ENCODE measurements at regions not wholly inside any gene's neighbourhood (a gene's known extent, or its start where the extent isn't known, plus 50 kb on each side); places are given as distances from the start of the nearest gene placed in this dataset.

- H3K36me3 ChIP-seq (ENCODE audit: control insufficient read depth, insufficient read depth, low read length) = no peaks in the 10 kb centered on the region
- BruUV-seq (replicated peaks) = no TSS peak
- no peak for TF ChIP-seq POLR2AphosphoS5 (IDR thresholded peaks at IDR 0.05; ENCODE audit: low read depth, low read length)
- TF ChIP-seq, protein P1, sequence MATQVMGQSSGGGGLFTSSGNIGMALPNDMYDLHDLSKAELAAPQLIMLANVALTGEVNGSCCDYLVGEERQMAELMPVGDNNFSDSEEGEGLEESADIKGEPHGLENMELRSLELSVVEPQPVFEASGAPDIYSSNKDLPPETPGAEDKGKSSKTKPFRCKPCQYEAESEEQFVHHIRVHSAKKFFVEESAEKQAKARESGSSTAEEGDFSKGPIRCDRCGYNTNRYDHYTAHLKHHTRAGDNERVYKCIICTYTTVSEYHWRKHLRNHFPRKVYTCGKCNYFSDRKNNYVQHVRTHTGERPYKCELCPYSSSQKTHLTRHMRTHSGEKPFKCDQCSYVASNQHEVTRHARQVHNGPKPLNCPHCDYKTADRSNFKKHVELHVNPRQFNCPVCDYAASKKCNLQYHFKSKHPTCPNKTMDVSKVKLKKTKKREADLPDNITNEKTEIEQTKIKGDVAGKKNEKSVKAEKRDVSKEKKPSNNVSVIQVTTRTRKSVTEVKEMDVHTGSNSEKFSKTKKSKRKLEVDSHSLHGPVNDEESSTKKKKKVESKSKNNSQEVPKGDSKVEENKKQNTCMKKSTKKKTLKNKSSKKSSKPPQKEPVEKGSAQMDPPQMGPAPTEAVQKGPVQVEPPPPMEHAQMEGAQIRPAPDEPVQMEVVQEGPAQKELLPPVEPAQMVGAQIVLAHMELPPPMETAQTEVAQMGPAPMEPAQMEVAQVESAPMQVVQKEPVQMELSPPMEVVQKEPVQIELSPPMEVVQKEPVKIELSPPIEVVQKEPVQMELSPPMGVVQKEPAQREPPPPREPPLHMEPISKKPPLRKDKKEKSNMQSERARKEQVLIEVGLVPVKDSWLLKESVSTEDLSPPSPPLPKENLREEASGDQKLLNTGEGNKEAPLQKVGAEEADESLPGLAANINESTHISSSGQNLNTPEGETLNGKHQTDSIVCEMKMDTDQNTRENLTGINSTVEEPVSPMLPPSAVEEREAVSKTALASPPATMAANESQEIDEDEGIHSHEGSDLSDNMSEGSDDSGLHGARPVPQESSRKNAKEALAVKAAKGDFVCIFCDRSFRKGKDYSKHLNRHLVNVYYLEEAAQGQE (IDR thresholded peaks at IDR 0.05; ENCODE audit: insufficient read depth in 1 of 2, low read depth in 2 of 2, low read length in 1 of 2) = no peak
- no peak for TF ChIP-seq SIN3A (IDR thresholded peaks at IDR 0.05; ENCODE audit: borderline replicate concordance, insufficient read depth, low read depth, low read length)
- TF ChIP-seq TCF7L2 (IDR thresholded peaks at IDR 0.05; ENCODE audit: low read depth, low read length) = no peak
- TF ChIP-seq, protein P2, sequence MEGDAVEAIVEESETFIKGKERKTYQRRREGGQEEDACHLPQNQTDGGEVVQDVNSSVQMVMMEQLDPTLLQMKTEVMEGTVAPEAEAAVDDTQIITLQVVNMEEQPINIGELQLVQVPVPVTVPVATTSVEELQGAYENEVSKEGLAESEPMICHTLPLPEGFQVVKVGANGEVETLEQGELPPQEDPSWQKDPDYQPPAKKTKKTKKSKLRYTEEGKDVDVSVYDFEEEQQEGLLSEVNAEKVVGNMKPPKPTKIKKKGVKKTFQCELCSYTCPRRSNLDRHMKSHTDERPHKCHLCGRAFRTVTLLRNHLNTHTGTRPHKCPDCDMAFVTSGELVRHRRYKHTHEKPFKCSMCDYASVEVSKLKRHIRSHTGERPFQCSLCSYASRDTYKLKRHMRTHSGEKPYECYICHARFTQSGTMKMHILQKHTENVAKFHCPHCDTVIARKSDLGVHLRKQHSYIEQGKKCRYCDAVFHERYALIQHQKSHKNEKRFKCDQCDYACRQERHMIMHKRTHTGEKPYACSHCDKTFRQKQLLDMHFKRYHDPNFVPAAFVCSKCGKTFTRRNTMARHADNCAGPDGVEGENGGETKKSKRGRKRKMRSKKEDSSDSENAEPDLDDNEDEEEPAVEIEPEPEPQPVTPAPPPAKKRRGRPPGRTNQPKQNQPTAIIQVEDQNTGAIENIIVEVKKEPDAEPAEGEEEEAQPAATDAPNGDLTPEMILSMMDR (IDR thresholded peaks at IDR 0.05) = no peak
- CTCF ChIA-PET = no interaction called here
- intact Hi-C loops (cut with micrococcal nuclease; ENCODE audit: unreplicated experiment) = no loop called here
- H3K27ac ChIP-seq (ENCODE audit: low read length) = no peak overlapping the region
- DNase-seq (ENCODE audit: low read depth, low spot score) (no peak), ATAC-seq (no peak)
- POLR2A ChIA-PET = no interaction called here
- in situ Hi-C loops (cut with HindIII; ENCODE audit: low pct_unique_long_range_greater_than_20kb, low sequenced_read_pairs) = no loop called here
- no peaks in the 10 kb centered on the region for H3K9me3 ChIP-seq (ENCODE audit: control insufficient read depth, insufficient read depth, low read depth, low read length)
- no peaks in the 10 kb centered on the region for H3K4me1 ChIP-seq (ENCODE audit: control insufficient read depth, insufficient read depth, low read length)
- H3K4me3 ChIP-seq (ENCODE audit: low read depth in 2 of 2, low read length in 2 of 2) = no peak overlapping the region
- H3K27me3 ChIP-seq (ENCODE audit: control insufficient read depth, insufficient read depth, low read length) = no peaks in the 10 kb centered on the region; the same call in 1 of the 2 replicates
Observed at GRCh38 chr22:48065892-48066291, 1303.4 kb downstream of the TBC1D22A start.

DNA sequence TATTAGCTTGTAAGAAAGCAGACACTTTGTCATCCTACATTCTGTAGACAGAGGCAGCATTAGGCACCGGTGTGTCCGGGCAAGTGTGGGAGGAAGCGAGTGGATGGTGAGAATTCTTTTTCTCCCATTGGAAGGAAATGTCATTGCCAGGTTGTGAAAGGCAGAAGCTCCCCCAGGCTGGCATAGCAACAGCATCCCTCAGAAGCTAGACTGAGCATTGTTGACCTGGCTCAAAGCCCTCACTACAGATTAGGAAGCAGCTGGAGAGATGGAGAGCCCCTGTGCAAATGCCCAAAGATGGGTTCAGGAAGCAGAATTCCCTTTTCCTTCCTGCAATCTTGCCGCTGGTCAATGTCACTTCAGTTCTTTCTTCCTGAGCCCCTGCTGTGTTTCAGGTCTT is 1299.3 kb downstream of the TBC1D22A start:
- Histone ChIP-seq H3K4me3 (ENCODE audit: low read depth in 2 of 2, low read length in 2 of 2) (no peak overlapping the region), H3K9me3 (ENCODE audit: control insufficient read depth, insufficient read depth, low read depth, low read length) (no peaks in the 10 kb centered on the region), H3K36me3 (ENCODE audit: control insufficient read depth, insufficient read depth, low read length) (no peaks in the 10 kb centered on the region), H3K4me1 (ENCODE audit: control insufficient read depth, insufficient read depth, low read length) (no peaks in the 10 kb centered on the region), H3K27ac (ENCODE audit: low read length) (no peak overlapping the region), H3K27me3 (ENCODE audit: control insufficient read depth, insufficient read depth, low read length) (no peaks in the 10 kb centered on the region; the same call in 1 of the 2 replicates)
- in situ Hi-C loops (cut with HindIII; ENCODE audit: low pct_unique_long_range_greater_than_20kb, low sequenced_read_pairs) = no loop called here
- POLR2A ChIA-PET = no interaction called here
- no peak for DNase-seq (ENCODE audit: low read depth, low spot score)
- BruUV-seq (replicated peaks) = no TSS peak
- no peak for TF ChIP-seq POLR2AphosphoS5 (IDR thresholded peaks at IDR 0.05; ENCODE audit: low read depth, low read length)
- TF ChIP-seq, protein P2 (IDR thresholded peaks at IDR 0.05) = no peak
- TF ChIP-seq, protein P1 (IDR thresholded peaks at IDR 0.05; ENCODE audit: insufficient read depth in 1 of 2, low read depth in 2 of 2, low read length in 1 of 2) = no peak
- TF ChIP-seq SIN3A (IDR thresholded peaks at IDR 0.05; ENCODE audit: borderline replicate concordance, insufficient read depth, low read depth, low read length) = no peak
- TF ChIP-seq TCF7L2 (IDR thresholded peaks at IDR 0.05; ENCODE audit: low read depth, low read length) = no peak
- intact Hi-C loops (cut with micrococcal nuclease; ENCODE audit: unreplicated experiment) = no loop called here
- CTCF ChIA-PET = no interaction called here
- ATAC-seq = no peak

Measured in Panc1 (cell line).